Breast epithelium (tissue), 3 donors: ENCODE measurements at regions not wholly inside any gene's neighbourhood (a gene's known extent, or its start where the extent isn't known, plus 50 kb on each side); places are given as distances from the start of the nearest gene placed in this dataset.

Experiments used
- POLR2A ChIP-seq: fragments of 450-650 bp; IDR thresholded peaks from one replicate; pipeline ENCODE4 v1.6.1; 2016; ENCODE audit warnings: antibody characterized with exemption, mild to moderate bottlenecking, moderate library complexity
- POLR2AphosphoS5 ChIP-seq, 3 donors: sonication (generic); formaldehyde crosslinking; IDR thresholded peaks; one replicate each; pipeline ENCODE4 v1.6.1; 2017; ENCODE audit warnings: antibody characterized with exemption in 3 of 3
- TF ChIP-seq, protein P1 (sequence below), 3 donors: fragments of 450-650 bp; IDR thresholded peaks; one replicate each; pipeline ENCODE4 v1.5.1; 2016 to 2017; ENCODE audit warnings: antibody characterized with exemption in 3 of 3, mild to moderate bottlenecking in 3 of 3, moderate library complexity in 3 of 3

DNA sequence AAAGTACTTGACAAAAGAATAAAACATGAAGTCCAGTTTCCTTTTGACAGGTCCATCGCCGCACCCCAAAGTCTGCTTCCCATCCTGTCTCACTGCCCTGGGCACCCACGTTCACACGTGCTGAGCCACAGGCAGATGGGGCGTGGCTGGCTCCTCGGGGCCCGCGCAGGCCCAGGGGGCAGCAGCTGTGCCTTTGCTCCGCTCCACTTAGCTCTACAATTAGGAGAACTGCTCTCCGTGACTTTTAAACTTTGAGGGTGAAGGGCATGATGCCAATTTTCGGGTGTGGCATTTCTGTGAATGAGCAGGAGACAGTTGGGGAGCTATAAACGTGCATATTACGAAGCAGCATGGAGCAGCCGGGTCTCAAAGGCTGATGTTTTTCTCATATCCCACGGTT, 152.4 kb downstream of the TDRD15 start:
- TF ChIP-seq, protein P1, sequence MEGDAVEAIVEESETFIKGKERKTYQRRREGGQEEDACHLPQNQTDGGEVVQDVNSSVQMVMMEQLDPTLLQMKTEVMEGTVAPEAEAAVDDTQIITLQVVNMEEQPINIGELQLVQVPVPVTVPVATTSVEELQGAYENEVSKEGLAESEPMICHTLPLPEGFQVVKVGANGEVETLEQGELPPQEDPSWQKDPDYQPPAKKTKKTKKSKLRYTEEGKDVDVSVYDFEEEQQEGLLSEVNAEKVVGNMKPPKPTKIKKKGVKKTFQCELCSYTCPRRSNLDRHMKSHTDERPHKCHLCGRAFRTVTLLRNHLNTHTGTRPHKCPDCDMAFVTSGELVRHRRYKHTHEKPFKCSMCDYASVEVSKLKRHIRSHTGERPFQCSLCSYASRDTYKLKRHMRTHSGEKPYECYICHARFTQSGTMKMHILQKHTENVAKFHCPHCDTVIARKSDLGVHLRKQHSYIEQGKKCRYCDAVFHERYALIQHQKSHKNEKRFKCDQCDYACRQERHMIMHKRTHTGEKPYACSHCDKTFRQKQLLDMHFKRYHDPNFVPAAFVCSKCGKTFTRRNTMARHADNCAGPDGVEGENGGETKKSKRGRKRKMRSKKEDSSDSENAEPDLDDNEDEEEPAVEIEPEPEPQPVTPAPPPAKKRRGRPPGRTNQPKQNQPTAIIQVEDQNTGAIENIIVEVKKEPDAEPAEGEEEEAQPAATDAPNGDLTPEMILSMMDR (IDR thresholded peaks at IDR 0.05): no peak
- no peak for TF ChIP-seq POLR2A
- TF ChIP-seq POLR2AphosphoS5 (IDR thresholded peaks at IDR 0.05): no peak
